ENCODE measurements at regions not wholly inside any gene's neighbourhood (a gene's known extent, or its start where the extent isn't known, plus 50 kb on each side); places are given as distances from the start of the nearest gene placed in this dataset.

GRCh38 chr12:75876832-75877762 is 154.5 kb downstream of the PHLDA1 start:
- no peak for ATAC-seq (ENCODE audit: low read depth)

DNA sequence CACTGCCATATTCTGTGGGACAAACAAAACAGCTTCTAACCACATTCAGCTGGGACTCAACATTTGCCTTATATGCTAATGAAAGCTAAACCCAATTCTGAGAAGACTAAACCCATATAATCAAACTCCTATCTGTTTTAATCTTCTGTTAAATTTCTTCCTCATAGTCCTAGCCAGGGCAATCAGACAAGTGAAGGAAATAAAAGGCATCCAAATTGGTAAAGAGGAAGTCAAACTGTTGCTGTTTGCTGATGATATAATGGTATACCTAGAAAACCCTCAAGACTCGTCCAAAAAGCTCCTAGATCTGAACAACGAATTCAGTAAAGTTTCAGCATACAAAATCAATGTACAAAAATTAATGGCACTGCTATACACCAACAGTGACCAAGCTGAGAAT is 157.1 kb downstream of the PHLDA1 start:
- TF ChIP-seq, protein P1, sequence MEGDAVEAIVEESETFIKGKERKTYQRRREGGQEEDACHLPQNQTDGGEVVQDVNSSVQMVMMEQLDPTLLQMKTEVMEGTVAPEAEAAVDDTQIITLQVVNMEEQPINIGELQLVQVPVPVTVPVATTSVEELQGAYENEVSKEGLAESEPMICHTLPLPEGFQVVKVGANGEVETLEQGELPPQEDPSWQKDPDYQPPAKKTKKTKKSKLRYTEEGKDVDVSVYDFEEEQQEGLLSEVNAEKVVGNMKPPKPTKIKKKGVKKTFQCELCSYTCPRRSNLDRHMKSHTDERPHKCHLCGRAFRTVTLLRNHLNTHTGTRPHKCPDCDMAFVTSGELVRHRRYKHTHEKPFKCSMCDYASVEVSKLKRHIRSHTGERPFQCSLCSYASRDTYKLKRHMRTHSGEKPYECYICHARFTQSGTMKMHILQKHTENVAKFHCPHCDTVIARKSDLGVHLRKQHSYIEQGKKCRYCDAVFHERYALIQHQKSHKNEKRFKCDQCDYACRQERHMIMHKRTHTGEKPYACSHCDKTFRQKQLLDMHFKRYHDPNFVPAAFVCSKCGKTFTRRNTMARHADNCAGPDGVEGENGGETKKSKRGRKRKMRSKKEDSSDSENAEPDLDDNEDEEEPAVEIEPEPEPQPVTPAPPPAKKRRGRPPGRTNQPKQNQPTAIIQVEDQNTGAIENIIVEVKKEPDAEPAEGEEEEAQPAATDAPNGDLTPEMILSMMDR (IDR thresholded peaks at IDR 0.05; ENCODE audit: poor library complexity, severe bottlenecking), result no peak

More at GRCh38 chr12:75876832-75877762, 154.5 kb downstream of the PHLDA1 start:
- TF ChIP-seq, protein P1 (IDR thresholded peaks at IDR 0.05; ENCODE audit: poor library complexity, severe bottlenecking), result no peak
- no peak overlapping the region for H3K4me3 ChIP-seq (ENCODE audit: severe bottlenecking)
- no peaks in the 10 kb centered on the region for H3K9me3 ChIP-seq (ENCODE audit: severe bottlenecking)
- H3K27ac ChIP-seq (ENCODE audit: poor library complexity, severe bottlenecking), result peak overlapping the region; percentile 37
- DNase-seq (ENCODE audit: low spot score), result no peak
- H3K36me3 ChIP-seq (ENCODE audit: low read depth), result no peaks in the 10 kb centered on the region
- no peaks in the 10 kb centered on the region for H3K27me3 ChIP-seq (ENCODE audit: insufficient read depth, poor library complexity, severe bottlenecking)
- peaks cover 24% of the 10 kb centered on the region for H3K4me1 ChIP-seq (ENCODE audit: insufficient read depth, poor library complexity, severe bottlenecking)

DNA sequence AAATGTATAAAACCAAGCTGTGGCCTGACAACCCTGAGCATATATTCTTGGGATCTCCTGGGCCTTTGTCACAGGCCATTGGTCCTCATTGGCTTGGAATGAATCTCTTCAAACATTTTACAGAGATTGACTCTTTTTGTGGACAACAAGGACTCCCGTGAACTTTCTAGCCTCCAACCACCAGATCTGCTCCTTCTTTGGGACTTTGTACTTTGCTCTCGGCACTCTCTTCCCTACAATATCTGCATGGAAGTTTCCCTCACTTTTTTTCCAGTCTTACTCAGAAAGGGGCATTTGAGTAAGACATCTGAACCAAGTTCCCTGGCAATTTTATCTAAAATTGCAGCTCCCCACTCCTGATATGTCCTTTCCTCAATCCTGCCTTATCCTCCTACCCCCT is 158.8 kb downstream of the PHLDA1 start:
- DNase-seq (ENCODE audit: low spot score) (no peak), ATAC-seq (ENCODE audit: low read depth) (no peak)
- Histone ChIP-seq H3K27ac (ENCODE audit: poor library complexity, severe bottlenecking) (no peak overlapping the region), H3K4me1 (ENCODE audit: insufficient read depth, poor library complexity, severe bottlenecking) (peaks cover 18% of the 10 kb centered on the region), H3K4me3 (ENCODE audit: severe bottlenecking) (no peak overlapping the region), H3K27me3 (ENCODE audit: insufficient read depth, poor library complexity, severe bottlenecking) (no peaks in the 10 kb centered on the region), H3K36me3 (ENCODE audit: low read depth) (no peaks in the 10 kb centered on the region), H3K9me3 (ENCODE audit: severe bottlenecking) (no peaks in the 10 kb centered on the region)
- TF ChIP-seq, protein P1 (IDR thresholded peaks at IDR 0.05; ENCODE audit: poor library complexity, severe bottlenecking), result no peak

More for the DNA sequence above, 157.1 kb downstream of the PHLDA1 start:
- H3K27ac ChIP-seq (ENCODE audit: poor library complexity, severe bottlenecking), result no peak overlapping the region
- peaks cover 30% of the 10 kb centered on the region for H3K4me1 ChIP-seq (ENCODE audit: insufficient read depth, poor library complexity, severe bottlenecking)
- ATAC-seq (ENCODE audit: low read depth), result no peak
- no peaks in the 10 kb centered on the region for H3K27me3 ChIP-seq (ENCODE audit: insufficient read depth, poor library complexity, severe bottlenecking)
- H3K36me3 ChIP-seq (ENCODE audit: low read depth), result no peaks in the 10 kb centered on the region
- DNase-seq (ENCODE audit: low spot score), result no peak
- no peak overlapping the region for H3K4me3 ChIP-seq (ENCODE audit: severe bottlenecking)
- H3K9me3 ChIP-seq (ENCODE audit: severe bottlenecking), result no peaks in the 10 kb centered on the region

DNA sequence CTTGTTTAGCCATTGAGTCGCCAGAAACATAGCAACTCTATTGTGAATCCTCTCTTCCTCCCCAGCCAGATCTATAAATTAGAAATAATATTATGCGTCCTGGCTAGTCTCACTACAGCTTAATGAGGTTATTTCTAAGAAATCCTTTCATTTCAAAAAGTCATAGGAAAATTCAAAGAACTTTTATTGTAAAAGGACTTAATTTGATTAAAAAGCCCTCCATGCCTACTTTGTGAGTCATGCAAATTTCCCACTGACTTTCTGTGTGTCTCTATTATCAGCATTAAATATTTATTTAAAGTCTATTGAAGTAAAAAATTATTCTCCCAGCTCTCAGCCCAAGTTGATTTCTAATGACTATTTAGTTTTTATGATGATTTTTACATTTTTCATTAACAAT is 160.7 kb downstream of the PHLDA1 start:
- Histone ChIP-seq H3K4me1 (ENCODE audit: insufficient read depth, poor library complexity, severe bottlenecking) (peaks cover 6% of the 10 kb centered on the region), H3K27ac (ENCODE audit: poor library complexity, severe bottlenecking) (no peak overlapping the region), H3K27me3 (ENCODE audit: insufficient read depth, poor library complexity, severe bottlenecking) (no peaks in the 10 kb centered on the region), H3K36me3 (ENCODE audit: low read depth) (no peaks in the 10 kb centered on the region), H3K9me3 (ENCODE audit: severe bottlenecking) (no peaks in the 10 kb centered on the region), H3K4me3 (ENCODE audit: severe bottlenecking) (no peak overlapping the region)
- no peak for DNase-seq (ENCODE audit: low spot score)
- TF ChIP-seq, protein P1 (IDR thresholded peaks at IDR 0.05; ENCODE audit: poor library complexity, severe bottlenecking), result no peak
- ATAC-seq (ENCODE audit: low read depth), result no peak

GRCh38 chr12:75868501-75868900 is 163.1 kb downstream of the PHLDA1 start:
- no peaks in the 10 kb centered on the region for H3K36me3 ChIP-seq (ENCODE audit: low read depth)
- TF ChIP-seq, protein P1 (IDR thresholded peaks at IDR 0.05; ENCODE audit: poor library complexity, severe bottlenecking), result no peak
- DNase-seq (ENCODE audit: low spot score) (no peak), ATAC-seq (ENCODE audit: low read depth) (no peak)
- peaks cover 18% of the 10 kb centered on the region for H3K4me1 ChIP-seq (ENCODE audit: insufficient read depth, poor library complexity, severe bottlenecking)
- no peak overlapping the region for H3K4me3 ChIP-seq (ENCODE audit: severe bottlenecking)
- no peaks in the 10 kb centered on the region for H3K9me3 ChIP-seq (ENCODE audit: severe bottlenecking)
- H3K27ac ChIP-seq (ENCODE audit: poor library complexity, severe bottlenecking), result no peak overlapping the region
- no peaks in the 10 kb centered on the region for H3K27me3 ChIP-seq (ENCODE audit: insufficient read depth, poor library complexity, severe bottlenecking)
